GM12878 (cell line): ENCODE measurements at regions not wholly inside any gene's neighbourhood (a gene's known extent, or its start where the extent isn't known, plus 50 kb on each side); places are given as distances from the start of the nearest gene placed in this dataset.

Experiments used
- HDAC2 ChIP-seq: fragments of 200-600 bp; sonication (generic); IDR thresholded peaks from 2 replicates; pipeline ENCODE4 v1.6.1; 2017
- POLR2A ChIP-seq: IDR thresholded peaks from 2 replicates; pipeline ENCODE4 v1.6.1; 2011; ENCODE audit warnings: low read depth, mild to moderate bottlenecking, low read length
- TF ChIP-seq, protein P1 (sequence below): fragments of 450-650 bp; IDR thresholded peaks from 2 replicates; pipeline ENCODE4 v1.6.1; 2016; ENCODE audit warnings: mild to moderate bottlenecking, moderate library complexity, borderline replicate concordance
- TF ChIP-seq, protein P2 (sequence below), 3 experiments: IDR thresholded peaks in 2 of 3; conservative IDR thresholded peaks in 1 of 3; 2 replicates each; pipeline ENCODE4 v1.5.1; 2011; ENCODE audit warnings: low read depth in 3 of 3, low read length in 3 of 3, mild to moderate bottlenecking in 3 of 3, control low read depth in 2 of 3, moderate library complexity in 2 of 3, inconsistent platforms in 1 of 3, mixed read lengths in 1 of 3; ENCODE audit not compliant: control insufficient read depth in 2 of 3, insufficient read depth in 1 of 3; ENCODE audit errors: extremely low read depth in 1 of 3
- TF ChIP-seq, protein P3 (sequence below): IDR thresholded peaks from 2 replicates; pipeline ENCODE4 v1.6.1; 2012; ENCODE audit warnings: mild to moderate bottlenecking, low read depth, low read length

DNA sequence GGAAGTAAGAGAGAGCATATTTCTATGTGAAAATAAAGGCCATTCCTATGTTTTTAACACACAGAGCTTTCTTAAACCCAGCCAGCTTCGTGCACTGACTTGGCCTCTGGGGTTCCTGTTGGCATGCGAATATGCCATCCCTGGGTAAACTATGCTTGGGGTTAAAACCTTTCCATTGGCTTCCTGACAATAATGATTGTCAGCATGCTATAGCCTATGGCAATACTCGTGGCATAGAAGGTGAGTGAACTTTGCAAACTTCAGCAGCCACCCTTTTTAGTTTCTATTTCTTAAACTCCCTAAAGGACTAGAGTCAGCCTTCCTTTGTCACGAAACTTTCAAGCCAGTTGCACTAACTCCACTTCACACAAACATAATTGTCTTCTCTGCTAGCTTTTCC, 148.4 kb upstream of the RGS6 start:
- TF ChIP-seq HDAC2 (no peak), POLR2A (no peak)
- TF ChIP-seq, protein P1, sequence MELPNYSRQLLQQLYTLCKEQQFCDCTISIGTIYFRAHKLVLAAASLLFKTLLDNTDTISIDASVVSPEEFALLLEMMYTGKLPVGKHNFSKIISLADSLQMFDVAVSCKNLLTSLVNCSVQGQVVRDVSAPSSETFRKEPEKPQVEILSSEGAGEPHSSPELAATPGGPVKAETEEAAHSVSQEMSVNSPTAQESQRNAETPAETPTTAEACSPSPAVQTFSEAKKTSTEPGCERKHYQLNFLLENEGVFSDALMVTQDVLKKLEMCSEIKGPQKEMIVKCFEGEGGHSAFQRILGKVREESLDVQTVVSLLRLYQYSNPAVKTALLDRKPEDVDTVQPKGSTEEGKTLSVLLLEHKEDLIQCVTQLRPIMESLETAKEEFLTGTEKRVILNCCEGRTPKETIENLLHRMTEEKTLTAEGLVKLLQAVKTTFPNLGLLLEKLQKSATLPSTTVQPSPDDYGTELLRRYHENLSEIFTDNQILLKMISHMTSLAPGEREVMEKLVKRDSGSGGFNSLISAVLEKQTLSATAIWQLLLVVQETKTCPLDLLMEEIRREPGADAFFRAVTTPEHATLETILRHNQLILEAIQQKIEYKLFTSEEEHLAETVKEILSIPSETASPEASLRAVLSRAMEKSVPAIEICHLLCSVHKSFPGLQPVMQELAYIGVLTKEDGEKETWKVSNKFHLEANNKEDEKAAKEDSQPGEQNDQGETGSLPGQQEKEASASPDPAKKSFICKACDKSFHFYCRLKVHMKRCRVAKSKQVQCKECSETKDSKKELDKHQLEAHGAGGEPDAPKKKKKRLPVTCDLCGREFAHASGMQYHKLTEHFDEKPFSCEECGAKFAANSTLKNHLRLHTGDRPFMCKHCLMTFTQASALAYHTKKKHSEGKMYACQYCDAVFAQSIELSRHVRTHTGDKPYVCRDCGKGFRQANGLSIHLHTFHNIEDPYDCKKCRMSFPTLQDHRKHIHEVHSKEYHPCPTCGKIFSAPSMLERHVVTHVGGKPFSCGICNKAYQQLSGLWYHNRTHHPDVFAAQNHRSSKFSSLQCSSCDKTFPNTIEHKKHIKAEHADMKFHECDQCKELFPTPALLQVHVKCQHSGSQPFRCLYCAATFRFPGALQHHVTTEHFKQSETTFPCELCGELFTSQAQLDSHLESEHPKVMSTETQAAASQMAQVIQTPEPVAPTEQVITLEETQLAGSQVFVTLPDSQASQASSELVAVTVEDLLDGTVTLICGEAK: no peak
- TF ChIP-seq, protein P2, sequence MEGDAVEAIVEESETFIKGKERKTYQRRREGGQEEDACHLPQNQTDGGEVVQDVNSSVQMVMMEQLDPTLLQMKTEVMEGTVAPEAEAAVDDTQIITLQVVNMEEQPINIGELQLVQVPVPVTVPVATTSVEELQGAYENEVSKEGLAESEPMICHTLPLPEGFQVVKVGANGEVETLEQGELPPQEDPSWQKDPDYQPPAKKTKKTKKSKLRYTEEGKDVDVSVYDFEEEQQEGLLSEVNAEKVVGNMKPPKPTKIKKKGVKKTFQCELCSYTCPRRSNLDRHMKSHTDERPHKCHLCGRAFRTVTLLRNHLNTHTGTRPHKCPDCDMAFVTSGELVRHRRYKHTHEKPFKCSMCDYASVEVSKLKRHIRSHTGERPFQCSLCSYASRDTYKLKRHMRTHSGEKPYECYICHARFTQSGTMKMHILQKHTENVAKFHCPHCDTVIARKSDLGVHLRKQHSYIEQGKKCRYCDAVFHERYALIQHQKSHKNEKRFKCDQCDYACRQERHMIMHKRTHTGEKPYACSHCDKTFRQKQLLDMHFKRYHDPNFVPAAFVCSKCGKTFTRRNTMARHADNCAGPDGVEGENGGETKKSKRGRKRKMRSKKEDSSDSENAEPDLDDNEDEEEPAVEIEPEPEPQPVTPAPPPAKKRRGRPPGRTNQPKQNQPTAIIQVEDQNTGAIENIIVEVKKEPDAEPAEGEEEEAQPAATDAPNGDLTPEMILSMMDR (IDR thresholded peaks at IDR 0.05 in 2 of 3, conservative IDR thresholded peaks at IDR 0.05 in 1 of 3; ENCODE audit: control insufficient read depth in 2 of 3, extremely low read depth in 1 of 3, insufficient read depth in 1 of 3, low read depth in 3 of 3, low read length in 3 of 3): no peak
- TF ChIP-seq, protein P3, sequence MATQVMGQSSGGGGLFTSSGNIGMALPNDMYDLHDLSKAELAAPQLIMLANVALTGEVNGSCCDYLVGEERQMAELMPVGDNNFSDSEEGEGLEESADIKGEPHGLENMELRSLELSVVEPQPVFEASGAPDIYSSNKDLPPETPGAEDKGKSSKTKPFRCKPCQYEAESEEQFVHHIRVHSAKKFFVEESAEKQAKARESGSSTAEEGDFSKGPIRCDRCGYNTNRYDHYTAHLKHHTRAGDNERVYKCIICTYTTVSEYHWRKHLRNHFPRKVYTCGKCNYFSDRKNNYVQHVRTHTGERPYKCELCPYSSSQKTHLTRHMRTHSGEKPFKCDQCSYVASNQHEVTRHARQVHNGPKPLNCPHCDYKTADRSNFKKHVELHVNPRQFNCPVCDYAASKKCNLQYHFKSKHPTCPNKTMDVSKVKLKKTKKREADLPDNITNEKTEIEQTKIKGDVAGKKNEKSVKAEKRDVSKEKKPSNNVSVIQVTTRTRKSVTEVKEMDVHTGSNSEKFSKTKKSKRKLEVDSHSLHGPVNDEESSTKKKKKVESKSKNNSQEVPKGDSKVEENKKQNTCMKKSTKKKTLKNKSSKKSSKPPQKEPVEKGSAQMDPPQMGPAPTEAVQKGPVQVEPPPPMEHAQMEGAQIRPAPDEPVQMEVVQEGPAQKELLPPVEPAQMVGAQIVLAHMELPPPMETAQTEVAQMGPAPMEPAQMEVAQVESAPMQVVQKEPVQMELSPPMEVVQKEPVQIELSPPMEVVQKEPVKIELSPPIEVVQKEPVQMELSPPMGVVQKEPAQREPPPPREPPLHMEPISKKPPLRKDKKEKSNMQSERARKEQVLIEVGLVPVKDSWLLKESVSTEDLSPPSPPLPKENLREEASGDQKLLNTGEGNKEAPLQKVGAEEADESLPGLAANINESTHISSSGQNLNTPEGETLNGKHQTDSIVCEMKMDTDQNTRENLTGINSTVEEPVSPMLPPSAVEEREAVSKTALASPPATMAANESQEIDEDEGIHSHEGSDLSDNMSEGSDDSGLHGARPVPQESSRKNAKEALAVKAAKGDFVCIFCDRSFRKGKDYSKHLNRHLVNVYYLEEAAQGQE: no peak
